B cell (primary cell): ENCODE measurements at regions not wholly inside any gene's neighbourhood (a gene's known extent, or its start where the extent isn't known, plus 50 kb on each side); places are given as distances from the start of the nearest gene placed in this dataset.

Experiments used
- ATAC-seq: fragments of 200-7000 bp; cut with Tn5 transposase; one replicate; pipeline ENCODE4 v1.10.0; 2021; ENCODE audit warnings: low read depth, mild to moderate bottlenecking, moderate number of reproducible peaks, moderate library complexity
- CTCF ChIA-PET: fragments of 350-600 bp; sonication (Branson Sonifier 250); formaldehyde crosslinking; loops from one replicate; lab custom pipeline; 2021; ENCODE audit warnings: antibody characterized with exemption, inconsistent platforms; lab: Charles Lee
- POLR2A ChIA-PET: fragments of 350-600 bp; sonication (Branson Sonifier 250); formaldehyde crosslinking; loops from one replicate; lab custom pipeline; 2021; ENCODE audit warnings: antibody characterized with exemption; lab: Charles Lee
- DNase-seq: peaks from one replicate; pipeline ENCODE4 v3.0.0; 2013
- H2AFZ ChIP-seq: 2 replicates; pipeline ENCODE4 v1.6.1; 2012; ENCODE audit warnings: mild to moderate bottlenecking, low read depth, low read length; ENCODE audit not compliant: insufficient read depth, poor library complexity, severe bottlenecking
- H3K27ac ChIP-seq, 2 donors: 1 replicate in 1 of 2; 2 replicates in 1 of 2; pipeline ENCODE4 v1.5.1; 2012 to 2013; ENCODE audit warnings: low read length in 2 of 2, mild to moderate bottlenecking in 2 of 2, moderate library complexity in 1 of 2
- H3K27me3 ChIP-seq, 4 experiments: fragments of 200-600 bp in 1 of 4; sonication (generic) in 1 of 4; replicated peaks in 1 of 4; 1 replicate in 2 of 4; 2 replicates in 2 of 4; pipeline versions ENCODE4 v1.6.1 to v1.7.0; 2013 to 2016; ENCODE audit warnings: low read length in 3 of 4, mild to moderate bottlenecking in 2 of 4, mixed read lengths in 1 of 4, moderate library complexity in 1 of 4; ENCODE audit not compliant: insufficient read depth in 4 of 4, control insufficient read depth in 3 of 4; ENCODE audit errors: control extremely low read depth in 1 of 4
- H3K36me3 ChIP-seq, 2 experiments: replicated peaks in 1 of 2; 1 replicate in 1 of 2; 2 replicates in 1 of 2; pipeline versions ENCODE4 v1.6.1 to v1.7.1; 2013; ENCODE audit warnings: low read length in 1 of 2; ENCODE audit not compliant: insufficient read depth in 2 of 2, control insufficient read depth in 1 of 2; ENCODE audit errors: control extremely low read depth in 1 of 2, extremely low read depth in 1 of 2
- H3K4me1 ChIP-seq, 2 donors: fragments of 200-600 bp in 1 of 2; sonication (generic) in 1 of 2; 1 replicate in 1 of 2; 2 replicates in 1 of 2; pipeline versions ENCODE4 v1.5.1 to v1.6.1; 2013 to 2017; ENCODE audit warnings: low read length in 2 of 2; ENCODE audit not compliant: control insufficient read depth in 2 of 2, insufficient read depth in 2 of 2
- H3K4me2 ChIP-seq: replicated peaks from 2 replicates; pipeline ENCODE3; 2012; ENCODE audit warnings: mild to moderate bottlenecking, low read depth, low read length; ENCODE audit not compliant: poor library complexity, severe bottlenecking
- H3K4me3 ChIP-seq, 5 experiments: fragments of 200-600 bp in 1 of 5; sonication (generic) in 1 of 5; 1 replicate in 3 of 5; 2 replicates in 2 of 5; pipeline versions ENCODE4 v1.5.1 to v1.7.0; 2011 to 2016; ENCODE audit warnings: low read length in 4 of 5, mild to moderate bottlenecking in 4 of 5, low read depth in 2 of 5, control low read depth in 1 of 5, moderate library complexity in 1 of 5; ENCODE audit not compliant: insufficient read depth in 1 of 5; ENCODE audit errors: control extremely low read depth in 1 of 5, extremely low read depth in 1 of 5
- H3K79me2 ChIP-seq: fragments of 200-600 bp; sonication (generic); one replicate; pipeline ENCODE4 v1.6.0; 2016; ENCODE audit warnings: low read length; ENCODE audit not compliant: control insufficient read depth, insufficient read depth
- H3K9ac ChIP-seq: fragments of 200-600 bp; sonication (generic); 2 replicates; pipeline ENCODE4 v1.6.1; 2017; ENCODE audit warnings: mild to moderate bottlenecking, low read length, moderate library complexity
- H3K9me3 ChIP-seq, 3 donors: one replicate each; pipeline versions ENCODE4 v1.6.1 to v1.7.1; 2013; ENCODE audit warnings: low read length in 2 of 3; ENCODE audit not compliant: control insufficient read depth in 2 of 3, insufficient read depth in 1 of 3; ENCODE audit errors: control extremely low read depth in 1 of 3
- H4K20me1 ChIP-seq: 2 replicates; pipeline ENCODE4 v1.6.0; 2012; ENCODE audit warnings: mild to moderate bottlenecking, low read length; ENCODE audit not compliant: insufficient read depth, control insufficient read depth, poor library complexity, severe bottlenecking
- H3K27ac Mint-ChIP-seq: one replicate; pipeline ENCODE4 v1.8.0; 2021; ENCODE audit warnings: mixed read lengths
- H3K27me3 Mint-ChIP-seq: one replicate; pipeline ENCODE4 v1.8.0; 2021; ENCODE audit warnings: mixed read lengths
- H3K4me1 Mint-ChIP-seq: one replicate; pipeline ENCODE4 v1.8.0; 2021; ENCODE audit warnings: mixed read lengths
- H3K4me3 Mint-ChIP-seq: one replicate; pipeline ENCODE4 v1.8.0; 2021; ENCODE audit warnings: mixed read lengths
- H3K9me3 Mint-ChIP-seq: one replicate; pipeline ENCODE4 v1.8.0; 2022; ENCODE audit warnings: mixed read lengths; ENCODE audit not compliant: insufficient read depth
- EZH2 ChIP-seq: IDR thresholded peaks from 2 replicates; pipeline ENCODE4 v1.6.1; 2012; ENCODE audit warnings: borderline replicate concordance, low read depth, mild to moderate bottlenecking, moderate library complexity, low read length; ENCODE audit not compliant: insufficient read depth, poor library complexity, severe bottlenecking
- WGBS: methylation state at CpG from one replicate; pipeline ENCODE4 v1.1.5; 2013; ENCODE audit warnings: missing lambda C conversion rate; ENCODE audit not compliant: insufficient coverage; 5-methylcytosine and 5-hydroxymethylcytosine counted together
- intact Hi-C: fragments of 100-400 bp; cut with micrococcal nuclease; formaldehyde crosslinking; loops from one replicate; pipeline ENCODE4 v1.10.0; 2022
- TF ChIP-seq, protein P1 (sequence below): fragments of 200-600 bp; IDR thresholded peaks from one replicate; pipeline ENCODE4 v1.8.0; 2022; ENCODE audit warnings: antibody characterized with exemption, mild to moderate bottlenecking

DNA sequence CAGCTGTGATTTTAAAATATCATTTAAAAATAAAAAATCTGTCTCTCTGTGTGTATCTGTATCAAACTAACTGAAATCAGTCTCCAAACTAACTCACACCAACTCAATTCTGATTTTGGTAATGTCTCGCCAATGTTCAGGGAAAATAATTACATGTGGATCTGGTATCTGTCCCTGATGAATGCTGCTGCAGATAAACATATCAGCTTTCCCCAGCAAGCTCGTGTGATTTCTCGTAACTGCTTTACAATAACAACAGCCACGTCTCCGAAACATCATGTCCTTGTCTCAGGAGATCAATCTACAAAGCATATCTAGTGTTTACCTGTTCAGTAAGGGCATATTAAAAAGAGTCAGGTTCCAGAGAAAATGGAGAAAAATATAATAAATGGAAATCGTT lies 129.0 kb downstream of the IRS2 start:
- Mint-ChIP-seq H3K27me3 (peaks cover 4% of the 10 kb centered on the region), H3K27ac (no peak overlapping the region), H3K4me3 (no peak overlapping the region), H3K9me3 (no peaks in the 10 kb centered on the region), H3K4me1 (no peaks in the 10 kb centered on the region)
- intact Hi-C loops, result no loop called here
- Histone ChIP-seq H3K36me3 (no peaks in the 10 kb centered on the region), H3K4me1 (no peaks in the 10 kb centered on the region), H3K79me2 (no peaks in the 10 kb centered on the region), H3K9ac (no peak overlapping the region), H3K4me2 (no peak overlapping the region), H3K4me3 (no peak overlapping the region), H4K20me1 (no peaks in the 10 kb centered on the region), H2AFZ (no peak overlapping the region), H3K27ac (no peak overlapping the region), H3K27me3 (no peaks in the 10 kb centered on the region), H3K9me3 (no peaks in the 10 kb centered on the region)
- DNase-seq (no peak), ATAC-seq (no peak)
- no peak for TF ChIP-seq EZH2
- TF ChIP-seq, protein P1, sequence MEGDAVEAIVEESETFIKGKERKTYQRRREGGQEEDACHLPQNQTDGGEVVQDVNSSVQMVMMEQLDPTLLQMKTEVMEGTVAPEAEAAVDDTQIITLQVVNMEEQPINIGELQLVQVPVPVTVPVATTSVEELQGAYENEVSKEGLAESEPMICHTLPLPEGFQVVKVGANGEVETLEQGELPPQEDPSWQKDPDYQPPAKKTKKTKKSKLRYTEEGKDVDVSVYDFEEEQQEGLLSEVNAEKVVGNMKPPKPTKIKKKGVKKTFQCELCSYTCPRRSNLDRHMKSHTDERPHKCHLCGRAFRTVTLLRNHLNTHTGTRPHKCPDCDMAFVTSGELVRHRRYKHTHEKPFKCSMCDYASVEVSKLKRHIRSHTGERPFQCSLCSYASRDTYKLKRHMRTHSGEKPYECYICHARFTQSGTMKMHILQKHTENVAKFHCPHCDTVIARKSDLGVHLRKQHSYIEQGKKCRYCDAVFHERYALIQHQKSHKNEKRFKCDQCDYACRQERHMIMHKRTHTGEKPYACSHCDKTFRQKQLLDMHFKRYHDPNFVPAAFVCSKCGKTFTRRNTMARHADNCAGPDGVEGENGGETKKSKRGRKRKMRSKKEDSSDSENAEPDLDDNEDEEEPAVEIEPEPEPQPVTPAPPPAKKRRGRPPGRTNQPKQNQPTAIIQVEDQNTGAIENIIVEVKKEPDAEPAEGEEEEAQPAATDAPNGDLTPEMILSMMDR, result no peak
- ChIA-PET CTCF (no interaction called here), POLR2A (no interaction called here)
- 83% methylated on average over 2 of the region's 6 CpGs for WGBS

DNA sequence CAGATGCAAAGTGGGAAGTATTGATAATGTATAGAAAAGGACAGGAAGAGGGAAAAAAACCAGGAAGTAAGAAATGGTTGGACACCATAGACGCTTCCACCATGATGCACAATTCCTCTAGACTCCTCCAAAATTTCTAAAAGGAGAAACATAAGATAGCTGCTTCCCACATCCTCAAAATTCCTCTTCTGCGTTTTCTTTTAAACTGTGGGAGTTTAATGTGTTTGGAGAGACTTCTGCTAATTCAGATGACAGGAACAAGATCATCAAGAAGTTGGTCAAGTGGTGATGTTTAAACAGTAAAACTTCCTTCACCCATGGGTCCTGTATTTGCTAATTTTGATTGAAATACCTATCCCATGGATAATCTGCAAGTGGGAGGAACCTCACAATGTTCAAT lies 130.2 kb downstream of the IRS2 start:
- H3K4me2 ChIP-seq, result no peak overlapping the region
- ATAC-seq (no peak), DNase-seq (no peak)
- H3K27me3 Mint-ChIP-seq, result peaks cover 6% of the 10 kb centered on the region
- no peaks in the 10 kb centered on the region for H3K36me3 ChIP-seq
- no peaks in the 10 kb centered on the region for H4K20me1 ChIP-seq
- no peak overlapping the region for H3K4me3 ChIP-seq
- WGBS, result no CpG with 5 or more reads among the region's 2 CpGs
- H3K9me3 Mint-ChIP-seq, result no peaks in the 10 kb centered on the region
- H3K9me3 ChIP-seq, result no peaks in the 10 kb centered on the region
- H2AFZ ChIP-seq, result no peak overlapping the region
- ChIA-PET CTCF (no interaction called here), POLR2A (no interaction called here)
- no peak overlapping the region for H3K4me3 Mint-ChIP-seq
- H3K27me3 ChIP-seq, result no peaks in the 10 kb centered on the region
- no peak for TF ChIP-seq EZH2
- TF ChIP-seq, protein P1, result no peak
- no peaks in the 10 kb centered on the region for H3K4me1 ChIP-seq
- H3K4me1 Mint-ChIP-seq, result no peaks in the 10 kb centered on the region
- H3K27ac ChIP-seq, result no peak overlapping the region
- no peak overlapping the region for H3K9ac ChIP-seq
- no peak overlapping the region for H3K27ac Mint-ChIP-seq
- intact Hi-C loops, result no loop called here
- H3K79me2 ChIP-seq, result no peaks in the 10 kb centered on the region
